ENCODE measurements at regions not wholly inside any gene's neighbourhood (a gene's known extent, or its start where the extent isn't known, plus 50 kb on each side); places are given as distances from the start of the nearest gene placed in this dataset.

DNA sequence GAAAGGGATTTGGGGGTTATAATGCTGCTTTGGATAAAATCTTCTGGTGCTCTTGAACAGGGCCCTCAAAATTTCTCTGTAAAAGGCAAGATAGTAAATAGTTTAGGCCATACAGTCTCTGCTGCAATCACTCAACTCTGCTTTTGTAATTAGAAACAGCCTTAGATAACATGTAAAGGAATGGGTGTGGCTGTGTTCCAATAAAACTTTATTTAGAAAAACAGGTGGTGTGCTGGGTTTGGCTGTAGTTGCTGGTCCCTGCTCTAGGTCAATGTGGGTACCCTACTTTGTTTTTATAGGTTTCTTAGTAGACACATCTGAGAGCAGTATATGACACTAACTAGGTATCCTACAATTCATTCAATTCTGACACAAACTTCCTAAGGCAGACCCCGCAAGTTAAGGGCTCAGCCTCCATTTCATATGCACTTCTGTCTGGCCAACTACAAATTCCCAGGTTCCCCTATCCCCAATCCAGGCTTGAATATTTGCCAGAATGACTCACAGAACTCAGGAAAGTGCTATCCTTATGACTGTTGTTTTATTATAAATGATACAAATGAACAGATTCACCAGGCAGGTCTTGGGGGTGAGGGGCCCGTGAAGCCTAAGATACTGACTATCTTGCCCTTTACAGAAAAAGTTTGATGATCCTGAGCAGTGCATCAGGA is 349.9 kb downstream of the RPS24 start:
- DNase-seq (ENCODE audit: low read depth in 2 of 2, low spot score in 1 of 2): no peak

GRCh38 chr10:78384049-78384431 is 350.4 kb downstream of the RPS24 start:
- no peak for DNase-seq (ENCODE audit: low read depth in 2 of 2, low spot score in 1 of 2)

DNA sequence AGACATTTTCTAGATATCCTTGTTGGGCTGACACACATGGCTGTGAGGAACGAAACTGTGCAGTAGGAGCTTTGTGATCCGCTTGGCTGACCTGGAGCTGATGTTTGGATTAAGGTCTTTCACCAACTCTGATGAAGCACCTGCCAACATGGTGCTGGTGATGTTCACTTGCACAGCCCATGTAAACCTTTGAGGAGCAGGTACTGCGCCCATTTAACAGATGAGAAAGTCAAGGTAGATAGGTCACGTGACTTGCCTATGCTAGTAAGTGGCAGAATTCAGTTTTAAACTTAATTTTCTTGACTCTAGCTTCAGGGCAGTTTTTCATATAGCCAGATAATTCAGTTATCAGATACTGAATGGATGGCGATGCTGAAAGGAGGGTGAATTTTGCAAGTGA is 351.9 kb downstream of the RPS24 start:
- no peak for DNase-seq (ENCODE audit: low read depth in 2 of 2, low spot score in 1 of 2)

DNA sequence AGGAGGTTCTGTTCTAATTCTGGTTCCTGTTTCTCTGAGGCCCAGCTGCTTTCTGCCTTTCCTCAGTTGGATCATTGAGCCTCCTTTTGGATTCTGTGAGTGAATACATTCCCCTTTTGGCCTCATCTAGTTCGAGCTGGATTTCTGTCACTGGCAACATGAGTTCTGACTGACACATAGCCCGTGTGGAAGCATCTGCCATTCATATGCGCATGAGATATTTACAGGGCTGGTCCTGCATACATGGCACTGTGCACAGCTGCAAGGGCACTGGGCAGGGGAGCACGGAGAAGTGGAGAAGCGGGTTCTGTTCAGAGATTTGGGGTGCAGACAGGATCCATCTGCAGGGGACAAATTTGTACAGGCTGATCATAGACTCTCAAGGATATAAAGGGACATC is 352.8 kb downstream of the RPS24 start:
- DNase-seq (ENCODE audit: low read depth in 2 of 2, low spot score in 1 of 2): no peak

GRCh38 chr10:78388331-78389050 is 354.8 kb downstream of the RPS24 start:
- DNase-seq (ENCODE audit: low read depth in 2 of 2, low spot score in 1 of 2): no peak

DNA sequence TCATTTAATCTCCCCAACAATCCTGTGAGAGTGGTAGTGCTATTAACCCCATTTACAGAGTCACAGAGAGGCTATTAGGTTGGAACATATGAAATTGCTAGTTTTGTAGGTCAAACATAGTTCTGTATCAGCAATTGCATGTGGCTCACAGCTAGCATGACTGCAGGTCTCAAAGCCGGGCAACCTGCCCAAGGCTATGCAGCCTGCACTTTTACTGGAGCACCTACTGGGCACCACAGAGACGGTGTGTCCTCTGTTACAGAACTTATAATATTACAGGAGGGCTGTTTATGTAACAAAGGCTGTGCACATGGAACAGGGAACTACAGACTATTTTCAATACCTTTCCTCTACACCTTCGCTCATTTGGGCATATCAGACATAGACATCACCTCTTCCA is 355.8 kb downstream of the RPS24 start:
- DNase-seq (ENCODE audit: low read depth in 2 of 2, low spot score in 1 of 2): no peak

DNA sequence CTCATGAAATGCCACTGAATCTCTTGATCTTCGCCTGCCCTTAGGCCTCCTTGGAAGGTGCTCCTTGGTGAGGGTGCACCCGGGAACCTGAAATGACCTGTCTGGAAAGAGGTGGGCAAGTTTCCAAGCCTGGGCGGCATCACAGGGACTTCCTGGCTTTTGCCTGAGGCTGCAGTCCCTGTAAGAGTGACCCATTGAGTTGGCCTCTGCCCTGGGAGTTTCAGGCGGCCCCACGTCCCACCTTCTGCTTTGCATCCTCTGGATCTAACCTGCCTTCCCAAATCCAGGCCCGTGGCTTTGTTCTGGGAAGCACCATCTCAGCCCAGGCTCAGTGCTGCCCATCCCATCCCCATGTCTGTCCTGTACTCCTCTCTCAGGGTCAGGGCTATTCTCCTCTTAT is 356.4 kb downstream of the RPS24 start:
- no peak for DNase-seq (ENCODE audit: low read depth in 2 of 2, low spot score in 1 of 2)

GRCh38 chr10:78390817-78391216 is 357.2 kb downstream of the RPS24 start:
- no peak for DNase-seq (ENCODE audit: low read depth in 2 of 2, low spot score in 1 of 2)

DNA sequence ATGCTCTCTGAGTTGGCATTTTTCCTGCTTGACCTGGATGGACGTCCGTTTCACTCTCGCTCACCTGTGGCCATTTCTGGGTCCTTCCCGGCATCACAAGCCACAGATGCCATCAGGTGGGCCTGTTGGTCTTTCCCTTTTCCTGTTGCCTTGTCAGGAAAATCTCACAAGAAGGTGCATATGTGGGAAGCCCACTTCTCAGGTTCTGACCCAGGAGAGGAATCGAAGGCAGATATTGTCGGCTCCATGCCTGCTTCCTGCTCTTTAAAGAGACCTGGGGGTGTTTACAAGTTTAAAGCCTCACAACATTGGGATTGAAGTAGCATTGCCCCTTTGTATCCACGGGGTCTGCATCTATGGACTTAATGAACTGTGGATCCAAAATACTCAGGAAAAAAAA is 357.9 kb downstream of the RPS24 start:
- no peak for DNase-seq (ENCODE audit: low read depth in 2 of 2, low spot score in 1 of 2)

DNA sequence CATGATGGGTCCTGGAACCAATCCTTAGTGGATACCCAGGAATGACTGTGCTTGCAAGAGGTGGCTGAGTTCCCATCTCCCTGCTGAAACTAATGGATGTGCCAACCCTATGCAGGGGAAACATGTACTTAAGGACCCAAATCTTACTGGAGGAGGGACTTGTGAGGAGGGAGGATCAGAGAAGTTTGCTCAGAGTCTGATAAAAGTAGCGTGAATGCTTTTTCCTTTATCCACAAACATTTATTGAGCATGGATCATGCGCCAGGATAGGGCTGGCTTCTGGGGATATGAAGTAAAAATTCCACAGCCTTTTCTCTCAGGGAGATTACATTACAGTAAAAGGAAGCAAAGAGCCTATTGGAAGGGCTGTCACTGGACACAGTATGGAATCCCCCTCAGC is 358.5 kb downstream of the RPS24 start:
- no peak for DNase-seq (ENCODE audit: low read depth in 2 of 2, low spot score in 1 of 2)

DNA sequence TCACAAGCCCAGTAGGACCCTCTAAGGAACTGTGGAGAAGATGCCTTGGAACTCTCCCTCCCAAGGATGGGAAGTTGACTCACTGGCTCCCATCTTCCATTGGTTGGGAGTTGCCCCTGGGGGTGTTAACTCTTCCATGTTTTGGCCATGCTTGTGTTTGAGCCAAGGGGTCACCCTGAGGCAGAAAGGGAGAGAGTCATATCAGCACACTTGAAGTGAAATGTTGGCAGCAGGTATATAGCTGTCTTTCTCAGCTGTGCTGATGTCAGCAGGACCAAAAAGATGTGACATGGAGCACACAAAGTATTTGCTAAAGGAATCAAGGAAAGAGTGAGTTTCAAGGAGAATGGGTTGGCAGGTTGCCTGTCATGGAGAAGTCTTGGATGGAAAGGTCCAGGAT is 359.4 kb downstream of the RPS24 start:
- no peak for DNase-seq (ENCODE audit: low read depth in 2 of 2, low spot score in 1 of 2)

- DNase-seq (ENCODE audit: low read depth in 2 of 2, low spot score in 1 of 2): no peak
Measured at GRCh38 chr10:78394047-78394446, 360.4 kb downstream of the RPS24 start.

DNA sequence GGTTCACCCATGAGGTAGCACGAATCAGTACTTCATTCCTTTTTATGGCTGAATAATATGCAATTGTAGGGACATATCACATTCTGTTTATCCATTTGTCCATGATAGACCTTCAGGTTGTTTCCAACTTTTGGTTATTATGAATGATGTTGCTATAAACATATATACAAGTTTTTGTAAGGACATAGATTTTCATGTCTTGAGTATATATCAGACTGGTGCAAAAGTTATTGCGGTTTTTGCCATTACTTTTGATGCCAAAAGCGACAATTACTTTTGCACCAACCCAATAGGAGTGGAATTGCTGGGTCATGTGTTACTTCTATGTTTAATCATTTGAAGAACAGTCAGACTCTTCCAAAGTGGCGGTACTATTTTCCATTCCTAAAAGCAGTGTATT is 361.5 kb downstream of the RPS24 start:
- DNase-seq (ENCODE audit: low read depth in 2 of 2, low spot score in 1 of 2): no peak

GRCh38 chr10:78396754-78397153 is 363.1 kb downstream of the RPS24 start:
- no peak for DNase-seq (ENCODE audit: low read depth in 2 of 2, low spot score in 1 of 2)

GRCh38 chr10:78397786-78398185 is 364.1 kb downstream of the RPS24 start:
- no peak for DNase-seq (ENCODE audit: low read depth in 2 of 2, low spot score in 1 of 2)

DNA sequence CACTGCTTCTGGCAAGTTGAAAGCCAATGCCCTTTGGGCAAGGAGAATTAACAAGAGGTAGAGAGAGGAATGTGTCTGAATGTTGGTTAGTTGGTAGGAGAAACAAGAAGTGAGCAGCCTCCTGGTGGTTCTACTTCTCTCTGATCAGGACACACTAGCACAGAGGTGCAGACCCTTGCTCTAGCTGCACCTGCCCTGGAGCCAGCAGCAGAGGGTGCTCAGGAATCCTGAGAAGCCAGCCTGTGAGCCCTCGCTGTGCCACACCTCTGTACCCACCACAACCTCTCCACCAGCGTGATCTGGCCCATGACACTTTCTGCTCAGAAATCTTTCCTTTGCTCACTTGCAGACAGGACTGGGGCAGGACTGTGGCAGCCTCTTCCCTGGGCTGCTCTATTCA is 364.7 kb downstream of the RPS24 start:
- DNase-seq (ENCODE audit: low read depth in 2 of 2, low spot score in 1 of 2): no peak

GRCh38 chr10:78401624-78402367 is 368.1 kb downstream of the RPS24 start:
- DNase-seq (ENCODE audit: low read depth in 2 of 2, low spot score in 1 of 2): no peak

GRCh38 chr10:78402591-78402990 is 368.9 kb downstream of the RPS24 start:
- DNase-seq (ENCODE audit: low read depth in 2 of 2, low spot score in 1 of 2): no peak

DNA sequence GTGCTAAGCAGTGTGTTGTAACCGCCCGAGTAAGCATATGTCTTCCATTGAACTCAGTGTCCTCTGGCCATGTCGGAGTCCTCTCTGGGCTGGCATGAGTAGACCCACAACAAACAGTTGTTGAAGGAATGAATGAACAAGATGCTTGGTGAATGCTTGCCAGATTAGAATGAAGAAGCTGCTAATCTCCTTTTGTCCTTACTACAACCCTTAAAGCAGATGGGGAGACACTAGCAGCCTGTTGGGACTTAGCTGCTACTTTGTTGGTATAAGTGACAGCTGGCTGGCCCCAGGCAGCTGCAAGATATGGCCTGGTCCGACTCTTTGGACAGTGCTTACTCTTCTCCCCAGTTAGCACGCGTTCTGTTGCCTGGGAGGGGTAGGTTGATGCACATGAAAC is 370.1 kb downstream of the RPS24 start:
- no peak for DNase-seq (ENCODE audit: low read depth in 2 of 2, low spot score in 1 of 2)

GRCh38 chr10:78404296-78404695 is 370.6 kb downstream of the RPS24 start:
- DNase-seq (ENCODE audit: low read depth in 2 of 2, low spot score in 1 of 2): no peak

- no peak for DNase-seq (ENCODE audit: low read depth in 2 of 2, low spot score in 1 of 2)
Measured at GRCh38 chr10:78405231-78405630, 371.6 kb downstream of the RPS24 start.

DNA sequence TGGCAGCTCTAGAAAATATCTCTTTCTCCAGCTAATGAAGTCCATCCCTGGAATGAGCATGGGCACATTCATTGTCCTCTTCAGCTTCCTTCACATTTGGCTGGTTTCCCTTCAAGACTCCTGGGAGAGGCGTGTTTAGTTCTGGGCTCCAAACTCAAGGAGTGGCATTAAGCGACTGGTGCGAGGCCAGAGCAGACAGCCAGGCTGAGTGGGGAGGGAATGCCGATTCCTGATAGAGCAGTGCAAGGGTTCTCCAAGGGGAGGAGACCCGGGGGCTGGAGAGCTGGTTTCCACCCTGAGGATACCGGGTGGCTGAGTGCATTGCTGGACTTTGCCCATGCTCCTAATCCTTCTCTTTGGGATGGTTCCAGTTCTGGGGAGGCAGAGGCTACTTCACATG is 372.1 kb downstream of the RPS24 start:
- no peak for DNase-seq (ENCODE audit: low read depth in 2 of 2, low spot score in 1 of 2)
